Endometrial microvascular endothelial cells (primary cell): ENCODE measurements at regions not wholly inside any gene's neighbourhood (a gene's known extent, or its start where the extent isn't known, plus 50 kb on each side); places are given as distances from the start of the nearest gene placed in this dataset.
"Not testable (repeated sequence)": the region's sequence is repeated elsewhere in the genome, so short reads cannot be mapped to it uniquely, and the experiment has no call there.

Experiments
- in situ Hi-C: cut with HindIII; loops from 2 replicates; pipeline ENCODE4 v1.10.0; 2017; ENCODE audit warnings: low sequenced_read_pairs, low pct_unique_long_range_greater_than_20kb; ENCODE audit errors: inconsistent ontology term

- in situ Hi-C loops: not testable (repeated sequence)
Measured at GRCh38 chr2:16065272-16066069, 125.1 kb downstream of the MYCN start.

- in situ Hi-C loops: no loop called here
Measured at GRCh38 chr2:16064745-16065144, 124.4 kb downstream of the MYCN start.

GRCh38 chr2:16063955-16064633, 123.7 kb downstream of the MYCN start:
- in situ Hi-C loops: no loop called here

GRCh38 chr2:16063251-16063850, 123.0 kb downstream of the MYCN start:
- in situ Hi-C loops: no loop called here

GRCh38 chr2:16062471-16063250, 122.3 kb downstream of the MYCN start:
- in situ Hi-C loops: no loop called here

GRCh38 chr2:16061441-16062217, 121.3 kb downstream of the MYCN start:
- in situ Hi-C loops: no loop called here

- in situ Hi-C loops: no loop called here
Measured at GRCh38 chr2:16060936-16061338, 120.6 kb downstream of the MYCN start.

GRCh38 chr2:16060125-16060935, 120.0 kb downstream of the MYCN start:
- in situ Hi-C loops: no loop called here

GRCh38 chr2:16059393-16060016, 119.2 kb downstream of the MYCN start:
- in situ Hi-C loops: no loop called here

GRCh38 chr2:16058747-16059358, 118.5 kb downstream of the MYCN start:
- in situ Hi-C loops: no loop called here

- in situ Hi-C loops: no loop called here
Measured at GRCh38 chr2:16058256-16058655, 117.9 kb downstream of the MYCN start.

GRCh38 chr2:16057661-16058060, 117.3 kb downstream of the MYCN start:
- in situ Hi-C loops: no loop called here

GRCh38 chr2:16055848-16056580, 115.7 kb downstream of the MYCN start:
- in situ Hi-C loops: no loop called here

- in situ Hi-C loops: no loop called here
Measured at GRCh38 chr2:16053437-16054257, 113.3 kb downstream of the MYCN start.

- in situ Hi-C loops: not testable (repeated sequence)
Measured at GRCh38 chr2:16052571-16053052, 112.3 kb downstream of the MYCN start.
